ENCODE measurements at regions not wholly inside any gene's neighbourhood (a gene's known extent, or its start where the extent isn't known, plus 50 kb on each side); places are given as distances from the start of the nearest gene placed in this dataset.

DNA sequence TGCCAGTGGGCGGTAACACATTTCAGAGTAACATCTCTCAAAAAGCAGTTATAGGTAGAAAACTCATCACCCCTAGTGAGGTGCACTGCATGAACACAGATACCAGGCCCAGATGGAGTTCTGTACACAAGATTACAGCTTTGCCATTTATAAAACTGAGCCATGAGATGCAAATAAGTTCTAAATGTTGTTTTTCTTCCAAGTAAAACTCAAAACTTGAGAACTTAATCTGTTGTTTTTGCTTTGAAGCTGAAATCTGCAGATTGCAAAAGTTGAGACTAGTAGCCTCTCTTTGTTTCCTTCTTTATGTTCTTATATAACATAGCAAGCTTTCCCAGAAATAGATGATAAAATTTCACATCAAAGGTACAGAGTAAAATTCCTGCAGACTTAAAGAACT, 434.1 kb downstream of the PLK2 start:
- TF ChIP-seq EZH2 (IDR thresholded peaks at IDR 0.05) (no peak), POLR2AphosphoS5 (IDR thresholded peaks at IDR 0.05; ENCODE audit: borderline replicate concordance, low read depth, low read length) (no peak)

Measured in SK-N-MC (cell line).